ENCODE measurements at regions not wholly inside any gene's neighbourhood (a gene's known extent, or its start where the extent isn't known, plus 50 kb on each side); places are given as distances from the start of the nearest gene placed in this dataset.

DNA sequence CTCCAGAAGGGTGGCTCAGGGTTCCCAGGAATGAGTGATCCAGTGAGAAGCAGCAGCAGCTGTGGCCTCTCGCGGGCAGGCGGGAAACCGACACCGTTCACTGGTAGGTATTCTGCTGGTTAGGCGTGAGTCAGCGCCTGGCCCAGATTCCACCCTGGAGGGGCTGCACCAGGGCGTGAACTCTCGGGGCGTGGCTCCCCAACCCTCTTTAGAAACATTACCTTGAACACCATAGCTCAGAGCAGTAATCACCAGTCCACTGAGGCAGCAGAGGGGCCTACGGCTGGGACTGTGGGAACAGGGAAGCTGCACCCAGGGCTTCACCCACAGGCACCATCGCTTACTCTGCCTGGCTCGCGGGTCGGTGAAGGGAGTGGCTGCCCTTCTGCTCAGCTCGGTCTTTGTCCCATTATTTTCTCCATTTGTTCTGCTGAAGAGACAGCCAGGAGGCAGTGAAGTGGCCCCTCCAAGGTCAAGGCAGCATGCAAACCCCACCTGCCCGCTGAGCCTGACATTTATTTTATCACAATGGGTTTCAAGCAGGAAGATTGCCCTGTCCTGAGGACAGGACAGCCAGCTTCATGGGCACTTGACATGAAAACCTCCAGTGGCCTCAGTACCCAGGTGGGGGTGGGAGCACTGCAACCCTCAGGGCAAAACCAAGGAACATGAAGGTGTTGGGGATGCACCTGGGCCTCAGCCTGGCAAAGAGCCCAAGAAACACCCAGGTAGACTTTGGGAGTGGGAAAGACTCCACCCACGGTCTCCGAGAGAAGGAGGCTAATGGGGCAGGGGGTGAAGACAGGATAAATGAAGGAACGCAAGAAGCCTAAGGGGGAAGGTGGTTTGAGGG, 51.0 kb upstream of the CD93 start:
- no peak overlapping the region for H2BK120ac ChIP-seq (ENCODE audit: low read depth, low read length)
- H2BK5ac ChIP-seq (ENCODE audit: low read depth, low read length, poor library complexity, severe bottlenecking), result no peak overlapping the region
- H3K23ac ChIP-seq (ENCODE audit: low read depth, low read length), result no peak overlapping the region
- ChIA-PET CTCF (no interaction called here), POLR2A (ENCODE audit: unreplicated experiment) (no interaction called here)
- no peaks in the 10 kb centered on the region for H3K79me1 ChIP-seq (ENCODE audit: low read depth in 1 of 2, low read length in 2 of 2)
- H3K9me3 ChIP-seq (ENCODE audit: control insufficient read depth, insufficient read depth, low read length), result no peaks in the 10 kb centered on the region
- H3K27ac ChIP-seq (ENCODE audit: insufficient read depth, low read length), result no peak overlapping the region
- peaks cover 3% of the 10 kb centered on the region; the same call in 1 of the 2 replicates for H3K9me1 ChIP-seq (ENCODE audit: insufficient read depth, low read length)
- TF ChIP-seq, protein P1, sequence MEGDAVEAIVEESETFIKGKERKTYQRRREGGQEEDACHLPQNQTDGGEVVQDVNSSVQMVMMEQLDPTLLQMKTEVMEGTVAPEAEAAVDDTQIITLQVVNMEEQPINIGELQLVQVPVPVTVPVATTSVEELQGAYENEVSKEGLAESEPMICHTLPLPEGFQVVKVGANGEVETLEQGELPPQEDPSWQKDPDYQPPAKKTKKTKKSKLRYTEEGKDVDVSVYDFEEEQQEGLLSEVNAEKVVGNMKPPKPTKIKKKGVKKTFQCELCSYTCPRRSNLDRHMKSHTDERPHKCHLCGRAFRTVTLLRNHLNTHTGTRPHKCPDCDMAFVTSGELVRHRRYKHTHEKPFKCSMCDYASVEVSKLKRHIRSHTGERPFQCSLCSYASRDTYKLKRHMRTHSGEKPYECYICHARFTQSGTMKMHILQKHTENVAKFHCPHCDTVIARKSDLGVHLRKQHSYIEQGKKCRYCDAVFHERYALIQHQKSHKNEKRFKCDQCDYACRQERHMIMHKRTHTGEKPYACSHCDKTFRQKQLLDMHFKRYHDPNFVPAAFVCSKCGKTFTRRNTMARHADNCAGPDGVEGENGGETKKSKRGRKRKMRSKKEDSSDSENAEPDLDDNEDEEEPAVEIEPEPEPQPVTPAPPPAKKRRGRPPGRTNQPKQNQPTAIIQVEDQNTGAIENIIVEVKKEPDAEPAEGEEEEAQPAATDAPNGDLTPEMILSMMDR (conservative IDR thresholded peaks at IDR 0.05; ENCODE audit: low read depth, low read length), result no peak
- TF ChIP-seq, protein P2, sequence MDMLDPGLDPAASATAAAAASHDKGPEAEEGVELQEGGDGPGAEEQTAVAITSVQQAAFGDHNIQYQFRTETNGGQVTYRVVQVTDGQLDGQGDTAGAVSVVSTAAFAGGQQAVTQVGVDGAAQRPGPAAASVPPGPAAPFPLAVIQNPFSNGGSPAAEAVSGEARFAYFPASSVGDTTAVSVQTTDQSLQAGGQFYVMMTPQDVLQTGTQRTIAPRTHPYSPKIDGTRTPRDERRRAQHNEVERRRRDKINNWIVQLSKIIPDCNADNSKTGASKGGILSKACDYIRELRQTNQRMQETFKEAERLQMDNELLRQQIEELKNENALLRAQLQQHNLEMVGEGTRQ (IDR thresholded peaks at IDR 0.05; ENCODE audit: low read depth, low read length), result no peak
- no peak for TF ChIP-seq MAFK (IDR thresholded peaks at IDR 0.05; ENCODE audit: low read depth, low read length)
- no peak for TF ChIP-seq BHLHE40 (IDR thresholded peaks at IDR 0.05; ENCODE audit: low read depth, low read length)
- TF ChIP-seq RAD21 (IDR thresholded peaks at IDR 0.05; ENCODE audit: low read length), result no peak
- no peak for TF ChIP-seq MXI1 (IDR thresholded peaks at IDR 0.05; ENCODE audit: borderline replicate concordance, low read depth, low read length)
- no peak for TF ChIP-seq MAZ (IDR thresholded peaks at IDR 0.05; ENCODE audit: borderline replicate concordance, low read depth, low read length)
- no peak for TF ChIP-seq NFE2L2 (IDR thresholded peaks at IDR 0.05; ENCODE audit: low read depth, low read length)
- no peak for TF ChIP-seq RFX5 (IDR thresholded peaks at IDR 0.05; ENCODE audit: low read depth, low read length)
- TF ChIP-seq CEBPB (IDR thresholded peaks at IDR 0.05; ENCODE audit: low read depth, low read length), result no peak
- TF ChIP-seq, protein P3, sequence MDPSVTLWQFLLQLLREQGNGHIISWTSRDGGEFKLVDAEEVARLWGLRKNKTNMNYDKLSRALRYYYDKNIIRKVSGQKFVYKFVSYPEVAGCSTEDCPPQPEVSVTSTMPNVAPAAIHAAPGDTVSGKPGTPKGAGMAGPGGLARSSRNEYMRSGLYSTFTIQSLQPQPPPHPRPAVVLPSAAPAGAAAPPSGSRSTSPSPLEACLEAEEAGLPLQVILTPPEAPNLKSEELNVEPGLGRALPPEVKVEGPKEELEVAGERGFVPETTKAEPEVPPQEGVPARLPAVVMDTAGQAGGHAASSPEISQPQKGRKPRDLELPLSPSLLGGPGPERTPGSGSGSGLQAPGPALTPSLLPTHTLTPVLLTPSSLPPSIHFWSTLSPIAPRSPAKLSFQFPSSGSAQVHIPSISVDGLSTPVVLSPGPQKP (IDR thresholded peaks at IDR 0.05; ENCODE audit: borderline replicate concordance, low read depth, low read length), result no peak
- no peak for TF ChIP-seq FOS (IDR thresholded peaks at IDR 0.05; ENCODE audit: low read depth, low read length)
- TF ChIP-seq RCOR1 (IDR thresholded peaks at IDR 0.05; ENCODE audit: insufficient replicate concordance, low read length), result no peak
- no peak for TF ChIP-seq CHD1 (IDR thresholded peaks at IDR 0.05; ENCODE audit: low read depth, low read length)
- no peak for TF ChIP-seq SMC3 (IDR thresholded peaks at IDR 0.05; ENCODE audit: low read depth, low read length)
- in situ Hi-C loops (cut with MboI; ENCODE audit: low sequenced_read_pairs) (no loop called here), intact Hi-C loops (cut with micrococcal nuclease) (no loop called here), dilution Hi-C loops (cut with HindIII; ENCODE audit: low sequenced_read_pairs, unreplicated experiment) (no loop called here)
- no peak overlapping the region for H3K4me3 ChIP-seq (ENCODE audit: insufficient read depth, low read depth, low read length)
- H3K4me1 ChIP-seq (ENCODE audit: control insufficient read depth, insufficient read depth, low read length), result no peaks in the 10 kb centered on the region
- no peak overlapping the region for H2AFZ ChIP-seq (replicated peaks; ENCODE audit: low read length, poor library complexity)
- no peak overlapping the region for H3K18ac ChIP-seq (ENCODE audit: low read depth, low read length)
- 98% methylated on average over 12 of the region's 20 CpGs; no CpG with 5 or more reads in 1 of the 2 experiments for WGBS, 2 experiments (ENCODE audit: extremely low coverage in 2 of 2, insufficient read length in 1 of 2)
- H3K14ac ChIP-seq (replicated peaks; ENCODE audit: low read depth, low read length), result no peak overlapping the region
- no peak overlapping the region for H4K5ac ChIP-seq (ENCODE audit: low read depth, low read length)
- H4K8ac ChIP-seq (ENCODE audit: low read depth in 2 of 2, low read length in 2 of 2), result no peak overlapping the region
- ATAC-seq (ENCODE audit: low read depth), result no peak
- no peaks in the 10 kb centered on the region for H4K20me1 ChIP-seq (ENCODE audit: insufficient read depth, low read length)
- H3K4ac ChIP-seq (ENCODE audit: low read depth, low read length), result no peak overlapping the region
- DNase-seq, result no peak
- H2BK20ac ChIP-seq (ENCODE audit: low read depth, low read length), result no peak overlapping the region
- no peak overlapping the region for H3K9ac ChIP-seq (ENCODE audit: low read depth, low read length)
- no peak overlapping the region for H3K4me2 ChIP-seq (ENCODE audit: low read depth, low read length)
- no peaks in the 10 kb centered on the region for H3K36me3 ChIP-seq (ENCODE audit: control insufficient read depth, insufficient read depth, low read length)
- no peaks in the 10 kb centered on the region for H3K27me3 ChIP-seq (ENCODE audit: control insufficient read depth, insufficient read depth, low read length)
- no peak overlapping the region for H2AK5ac ChIP-seq (ENCODE audit: low read depth, low read length)
- H3K56ac ChIP-seq (ENCODE audit: extremely low read depth, insufficient read depth, low read length), result no peak overlapping the region
- H2AK9ac ChIP-seq (replicated peaks; ENCODE audit: low read depth, low read length, poor library complexity), result no peak overlapping the region
- BruUV-seq (replicated peaks), result no TSS peak
- H4K91ac ChIP-seq (ENCODE audit: insufficient read depth, low read depth, low read length), result no peak overlapping the region
- no peak overlapping the region for H2BK15ac ChIP-seq (ENCODE audit: low read depth, low read length)
